Astrocyte of the spinal cord (primary cell): ENCODE measurements at regions not wholly inside any gene's neighbourhood (a gene's known extent, or its start where the extent isn't known, plus 50 kb on each side); places are given as distances from the start of the nearest gene placed in this dataset.

Experiments
- DNase-seq: peaks from one replicate; pipeline ENCODE4 v3.0.0; 2011; ENCODE audit warnings: low read depth, low spot score
- H3K4me3 ChIP-seq: 2 replicates; pipeline ENCODE4 v1.5.1; 2011; ENCODE audit warnings: low read depth, mild to moderate bottlenecking, low read length, moderate library complexity
- in situ Hi-C: cut with HindIII; loops from 2 replicates; pipeline ENCODE4 v1.10.0; 2017; ENCODE audit warnings: low sequenced_read_pairs
- TF ChIP-seq, protein P1 (sequence below): IDR thresholded peaks from 2 replicates; pipeline ENCODE4 v1.5.1; 2012; ENCODE audit warnings: low read depth, mild to moderate bottlenecking, low read length, inconsistent platforms

GRCh38 chr16:9185381-9185780 lies 93.9 kb downstream of the HAPSTR1 start:
- no peak overlapping the region for H3K4me3 ChIP-seq
- in situ Hi-C loops: no loop called here
- TF ChIP-seq, protein P1, sequence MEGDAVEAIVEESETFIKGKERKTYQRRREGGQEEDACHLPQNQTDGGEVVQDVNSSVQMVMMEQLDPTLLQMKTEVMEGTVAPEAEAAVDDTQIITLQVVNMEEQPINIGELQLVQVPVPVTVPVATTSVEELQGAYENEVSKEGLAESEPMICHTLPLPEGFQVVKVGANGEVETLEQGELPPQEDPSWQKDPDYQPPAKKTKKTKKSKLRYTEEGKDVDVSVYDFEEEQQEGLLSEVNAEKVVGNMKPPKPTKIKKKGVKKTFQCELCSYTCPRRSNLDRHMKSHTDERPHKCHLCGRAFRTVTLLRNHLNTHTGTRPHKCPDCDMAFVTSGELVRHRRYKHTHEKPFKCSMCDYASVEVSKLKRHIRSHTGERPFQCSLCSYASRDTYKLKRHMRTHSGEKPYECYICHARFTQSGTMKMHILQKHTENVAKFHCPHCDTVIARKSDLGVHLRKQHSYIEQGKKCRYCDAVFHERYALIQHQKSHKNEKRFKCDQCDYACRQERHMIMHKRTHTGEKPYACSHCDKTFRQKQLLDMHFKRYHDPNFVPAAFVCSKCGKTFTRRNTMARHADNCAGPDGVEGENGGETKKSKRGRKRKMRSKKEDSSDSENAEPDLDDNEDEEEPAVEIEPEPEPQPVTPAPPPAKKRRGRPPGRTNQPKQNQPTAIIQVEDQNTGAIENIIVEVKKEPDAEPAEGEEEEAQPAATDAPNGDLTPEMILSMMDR: no peak
- DNase-seq: no peak

- no peak overlapping the region for H3K4me3 ChIP-seq
- no peak for DNase-seq
- TF ChIP-seq, protein P1: no peak
- in situ Hi-C loops: no loop called here
Observed at GRCh38 chr16:9186061-9186460, 94.6 kb downstream of the HAPSTR1 start.

DNA sequence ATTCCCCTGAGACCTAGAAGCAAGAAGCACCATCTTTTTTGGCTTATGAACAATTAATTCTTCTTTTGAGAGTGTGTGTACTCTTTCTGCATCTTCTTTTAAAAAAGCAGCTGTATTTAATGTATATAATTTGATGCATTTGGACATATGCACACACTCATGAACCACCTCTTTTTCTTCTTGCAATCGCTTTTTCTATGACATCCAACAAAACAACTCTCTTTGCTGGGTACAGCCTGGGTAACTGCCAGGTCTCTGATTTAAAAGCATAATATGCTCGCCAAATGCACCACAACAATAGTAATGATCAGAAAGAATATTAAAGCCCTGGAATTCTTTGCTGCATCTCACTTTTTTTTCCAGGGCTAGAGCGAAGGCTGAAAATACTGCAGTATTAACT lies 97.3 kb downstream of the HAPSTR1 start:
- no peak for DNase-seq
- in situ Hi-C loops: no loop called here
- H3K4me3 ChIP-seq: no peak overlapping the region
- TF ChIP-seq, protein P1: no peak

GRCh38 chr16:9191274-9191850 lies 99.9 kb downstream of the HAPSTR1 start:
- in situ Hi-C loops: no loop called here
- DNase-seq: no peak
- TF ChIP-seq, protein P1: no peak
- H3K4me3 ChIP-seq: no peak overlapping the region

DNA sequence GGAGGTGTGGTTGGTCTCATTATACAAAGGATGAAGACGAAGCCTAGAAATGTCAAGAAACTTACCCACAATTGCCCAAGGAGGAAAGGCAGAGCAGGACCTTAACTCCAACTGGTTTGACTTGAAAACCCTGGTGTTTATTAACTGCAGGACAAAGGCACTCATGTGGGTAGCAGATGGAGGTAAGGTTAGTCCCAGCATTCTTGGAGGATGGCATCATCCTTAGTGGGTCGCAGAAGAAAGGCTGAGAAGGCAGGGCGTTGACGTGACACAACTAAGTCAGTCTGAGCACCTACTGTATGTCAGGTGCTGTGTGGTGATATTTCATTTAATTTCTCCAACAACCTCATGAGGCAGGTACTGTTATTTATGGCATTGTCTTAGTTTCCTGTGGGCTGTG lies 101.3 kb downstream of the HAPSTR1 start:
- in situ Hi-C loops: no loop called here
- H3K4me3 ChIP-seq: no peak overlapping the region
- DNase-seq: no peak
- TF ChIP-seq, protein P1: no peak

GRCh38 chr16:9195287-9195686 lies 103.8 kb downstream of the HAPSTR1 start:
- no peak for DNase-seq
- no peak overlapping the region for H3K4me3 ChIP-seq
- in situ Hi-C loops: no loop called here
- TF ChIP-seq, protein P1: no peak
